ENCODE measurements at regions not wholly inside any gene's neighbourhood (a gene's known extent, or its start where the extent isn't known, plus 50 kb on each side); places are given as distances from the start of the nearest gene placed in this dataset.

DNA sequence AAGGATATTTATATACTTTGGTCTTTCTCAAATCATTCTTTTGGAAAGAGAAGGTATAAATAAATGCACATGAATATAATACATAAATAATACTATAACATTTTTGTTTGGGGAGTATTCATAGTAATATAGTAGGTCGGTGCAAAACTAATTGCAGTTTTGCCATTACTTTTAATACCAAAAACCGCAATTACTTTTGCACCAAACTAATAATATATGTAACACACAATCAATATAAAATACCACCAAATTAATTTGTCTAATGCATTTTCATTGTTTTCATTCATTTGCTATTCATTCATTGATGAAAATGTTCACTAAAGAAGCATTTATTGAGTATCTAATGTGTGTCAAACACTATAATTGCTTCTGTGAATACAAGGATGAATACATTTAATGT lies 219.0 kb downstream of the RWDD3 start:
- H3K9me3 Mint-ChIP-seq, result peaks cover 3 to 26% (median 12%) of the 10 kb centered on the region in 7 donors
- DNase-seq (no peak), ATAC-seq (ENCODE audit: low read depth in 2 of 2) (no peak)
- no peak overlapping the region for H3K27ac Mint-ChIP-seq
- no peaks in the 10 kb centered on the region for H3K4me1 Mint-ChIP-seq
- H3K27me3 Mint-ChIP-seq, result no peaks in the 10 kb centered on the region
- no peak overlapping the region for H3K4me3 Mint-ChIP-seq
- H3K36me3 Mint-ChIP-seq, result no peaks in the 10 kb centered on the region

DNA sequence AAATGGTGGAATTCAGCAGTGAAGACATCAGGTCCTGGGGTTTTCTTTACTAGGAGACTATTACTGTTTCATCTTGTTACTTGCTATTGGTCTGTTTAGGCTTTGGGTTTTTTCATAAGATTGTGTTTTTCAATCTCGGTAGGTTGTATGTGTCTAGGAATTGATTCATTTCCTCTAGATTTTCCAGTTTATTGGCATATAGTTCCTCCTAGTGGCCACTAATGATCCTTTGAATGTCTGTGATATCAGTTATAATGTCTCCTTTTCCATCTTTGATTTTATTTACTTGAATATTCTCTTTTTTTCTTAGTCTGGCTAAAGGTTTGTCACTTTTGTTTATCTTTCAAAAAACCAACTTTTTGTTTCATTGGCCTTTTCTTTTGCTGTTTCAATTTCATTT lies 233.0 kb downstream of the RWDD3 start:
- Mint-ChIP-seq H3K27me3 (no peaks in the 10 kb centered on the region), H3K36me3 (no peaks in the 10 kb centered on the region), H3K4me3 (no peak overlapping the region), H3K27ac (no peak overlapping the region), H3K9me3 (peaks cover 5 to 23% (median 11%) of the 10 kb centered on the region in 7 donors), H3K4me1 (no peaks in the 10 kb centered on the region)
- no peak for DNase-seq
- ATAC-seq (ENCODE audit: low read depth in 2 of 2), result no peak

- no peaks in the 10 kb centered on the region for H3K27me3 Mint-ChIP-seq
- no peaks in the 10 kb centered on the region for H3K4me1 Mint-ChIP-seq
- DNase-seq, result no peak
- no peaks in the 10 kb centered on the region for H3K36me3 Mint-ChIP-seq
- H3K4me3 Mint-ChIP-seq, result no peak overlapping the region
- H3K9me3 Mint-ChIP-seq, result peaks cover 0 to 22% (median 6%) of the 10 kb centered on the region in 7 donors
- ATAC-seq (ENCODE audit: low read depth in 2 of 2), result no peak
- H3K27ac Mint-ChIP-seq, result no peak overlapping the region
Measured at GRCh38 chr1:95475686-95476457, 241.9 kb downstream of the RWDD3 start.

GRCh38 chr1:95496307-95496706 lies 262.3 kb downstream of the RWDD3 start:
- DNase-seq (no peak), ATAC-seq (ENCODE audit: low read depth in 2 of 2) (no peak)
- peaks cover 0 to 10% (median 3%) of the 10 kb centered on the region in 7 donors for H3K9me3 Mint-ChIP-seq
- H3K4me1 Mint-ChIP-seq, result no peaks in the 10 kb centered on the region
- no peak overlapping the region for H3K4me3 Mint-ChIP-seq
- H3K27ac Mint-ChIP-seq, result no peak overlapping the region
- H3K36me3 Mint-ChIP-seq, result no peaks in the 10 kb centered on the region
- no peaks in the 10 kb centered on the region for H3K27me3 Mint-ChIP-seq

DNA sequence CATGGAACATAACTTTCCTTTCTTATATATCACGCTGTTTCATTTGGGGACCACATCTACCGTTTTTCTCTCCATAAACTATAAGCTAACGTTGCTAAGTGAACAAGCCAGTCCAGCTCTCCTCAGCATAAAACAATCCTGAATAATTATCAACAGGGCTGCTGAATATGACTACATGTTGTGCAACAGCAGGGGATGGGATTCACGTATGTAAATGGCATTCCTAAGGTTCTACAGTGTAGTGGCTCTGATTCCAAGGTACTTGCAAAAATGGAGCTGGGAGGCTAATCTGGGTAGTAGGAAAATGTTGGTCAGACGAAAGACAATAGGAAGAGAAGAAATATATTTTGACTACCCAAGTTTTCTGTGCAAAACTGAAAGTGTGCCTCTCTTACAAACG lies 262.8 kb downstream of the RWDD3 start:
- no peaks in the 10 kb centered on the region for H3K27me3 Mint-ChIP-seq
- no peak for ATAC-seq (ENCODE audit: low read depth in 2 of 2)
- peaks cover 0 to 10% (median 3%) of the 10 kb centered on the region in 7 donors for H3K9me3 Mint-ChIP-seq
- no peaks in the 10 kb centered on the region for H3K36me3 Mint-ChIP-seq
- H3K27ac Mint-ChIP-seq, result no peak overlapping the region
- H3K4me1 Mint-ChIP-seq, result no peaks in the 10 kb centered on the region
- no peak overlapping the region for H3K4me3 Mint-ChIP-seq
- DNase-seq, result no peak

GRCh38 chr1:95497566-95497965 lies 263.6 kb downstream of the RWDD3 start:
- H3K27ac Mint-ChIP-seq, result no peak overlapping the region
- no peak for DNase-seq
- peaks cover 0 to 10% (median 3%) of the 10 kb centered on the region in 7 donors for H3K9me3 Mint-ChIP-seq
- no peaks in the 10 kb centered on the region for H3K4me1 Mint-ChIP-seq
- H3K4me3 Mint-ChIP-seq, result no peak overlapping the region
- no peak for ATAC-seq (ENCODE audit: low read depth in 2 of 2)
- no peaks in the 10 kb centered on the region for H3K27me3 Mint-ChIP-seq
- no peaks in the 10 kb centered on the region for H3K36me3 Mint-ChIP-seq

GRCh38 chr1:95503278-95504030 lies 269.4 kb downstream of the RWDD3 start:
- H3K27ac Mint-ChIP-seq, result no peak overlapping the region
- DNase-seq (no peak), ATAC-seq (ENCODE audit: low read depth in 2 of 2) (no peak)
- H3K36me3 Mint-ChIP-seq, result no peaks in the 10 kb centered on the region
- no peaks in the 10 kb centered on the region for H3K27me3 Mint-ChIP-seq
- H3K9me3 Mint-ChIP-seq, result peaks cover 0 to 8% (median 5%) of the 10 kb centered on the region in 7 donors
- no peaks in the 10 kb centered on the region for H3K4me1 Mint-ChIP-seq
- H3K4me3 Mint-ChIP-seq, result no peak overlapping the region

- no peaks in the 10 kb centered on the region for H3K27me3 Mint-ChIP-seq
- DNase-seq (no peak), ATAC-seq (ENCODE audit: low read depth in 2 of 2) (no peak)
- H3K4me3 Mint-ChIP-seq, result no peak overlapping the region
- no peak overlapping the region for H3K27ac Mint-ChIP-seq
- no peaks in the 10 kb centered on the region for H3K4me1 Mint-ChIP-seq
- H3K9me3 Mint-ChIP-seq, result peaks cover 0 to 8% (median 5%) of the 10 kb centered on the region in 7 donors
- H3K36me3 Mint-ChIP-seq, result no peaks in the 10 kb centered on the region
Measured at GRCh38 chr1:95504321-95504720, 270.3 kb downstream of the RWDD3 start.

- DNase-seq, result no peak
- H3K4me3 Mint-ChIP-seq, result no peak overlapping the region
- H3K9me3 Mint-ChIP-seq, result peaks cover 0 to 10% (median 2%) of the 10 kb centered on the region in 7 donors
- peaks cover 0 to 4% (median 0%) of the 10 kb centered on the region in 3 donors for H3K27me3 Mint-ChIP-seq
- no peaks in the 10 kb centered on the region for H3K4me1 Mint-ChIP-seq
- ATAC-seq (ENCODE audit: low read depth in 2 of 2), result no peak
- no peaks in the 10 kb centered on the region for H3K36me3 Mint-ChIP-seq
- no peak overlapping the region for H3K27ac Mint-ChIP-seq
Measured at GRCh38 chr1:95506736-95507414, 272.9 kb downstream of the RWDD3 start.

DNA sequence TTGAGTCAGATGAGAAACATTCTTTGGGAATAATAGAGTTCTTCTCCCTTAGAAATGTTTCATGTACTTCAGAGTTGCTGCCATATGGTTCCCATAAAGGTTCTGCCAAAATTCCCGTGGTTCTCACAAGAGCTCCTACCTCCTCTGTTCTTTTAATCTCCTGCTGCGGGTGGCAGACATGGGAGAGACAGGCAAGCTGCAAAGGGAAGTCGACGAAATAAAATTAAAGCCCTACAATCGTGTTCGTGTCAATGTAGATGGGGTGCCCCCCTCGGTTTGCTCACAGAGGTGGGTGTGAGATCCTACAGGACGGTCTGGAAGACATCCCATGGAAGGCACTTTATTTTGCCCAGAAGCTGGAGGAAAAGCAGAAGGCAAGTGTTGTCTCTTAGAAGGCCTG lies 276.0 kb downstream of the RWDD3 start:
- DNase-seq, result no peak
- ATAC-seq (ENCODE audit: low read depth in 2 of 2), result no peak
- Mint-ChIP-seq H3K4me1 (no peaks in the 10 kb centered on the region), H3K27ac (peak overlapping the region in 1 of 6 donors; percentile 33), H3K4me3 (no peak overlapping the region), H3K9me3 (peaks cover 0 to 10% (median 4%) of the 10 kb centered on the region in 7 donors), H3K36me3 (no peaks in the 10 kb centered on the region), H3K27me3 (peaks cover 0 to 4% (median 0%) of the 10 kb centered on the region in 3 donors)

GRCh38 chr1:95512925-95513324 lies 278.9 kb downstream of the RWDD3 start:
- DNase-seq (no peak), ATAC-seq (ENCODE audit: low read depth in 2 of 2) (no peak)
- no peaks in the 10 kb centered on the region for H3K4me1 Mint-ChIP-seq
- H3K27ac Mint-ChIP-seq, result no peak overlapping the region
- H3K36me3 Mint-ChIP-seq, result no peaks in the 10 kb centered on the region
- H3K27me3 Mint-ChIP-seq, result peaks cover 0 to 4% (median 0%) of the 10 kb centered on the region in 3 donors
- peaks cover 2 to 12% (median 7%) of the 10 kb centered on the region in 7 donors for H3K9me3 Mint-ChIP-seq
- H3K4me3 Mint-ChIP-seq, result no peak overlapping the region

DNA sequence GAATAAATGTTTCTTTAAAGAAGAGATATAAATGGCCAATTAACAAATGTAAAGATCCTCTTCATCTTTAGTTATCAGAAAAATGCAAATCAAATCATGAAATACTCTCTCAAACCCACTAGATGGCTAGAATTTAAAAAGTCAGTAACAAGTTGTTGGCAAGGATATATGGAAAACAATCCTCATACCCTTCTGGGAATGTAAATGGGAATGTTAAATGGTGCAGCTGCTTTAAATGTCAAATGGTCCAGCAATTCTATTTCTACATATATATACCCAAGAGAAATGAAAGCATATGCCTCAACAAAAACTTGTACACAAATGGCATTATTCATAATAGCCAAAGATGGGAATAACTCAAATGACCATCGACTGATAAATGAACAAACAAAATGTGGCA lies 283.5 kb downstream of the RWDD3 start:
- Mint-ChIP-seq H3K9me3 (peaks cover 0 to 20% (median 13%) of the 10 kb centered on the region in 7 donors), H3K27ac (no peak overlapping the region), H3K4me1 (no peaks in the 10 kb centered on the region), H3K4me3 (no peak overlapping the region), H3K36me3 (peaks cover 0 to 8% of the 10 kb centered on the region in 2 donors), H3K27me3 (no peaks in the 10 kb centered on the region)
- ATAC-seq (ENCODE audit: low read depth in 2 of 2) (no peak), DNase-seq (no peak)

- no peak overlapping the region for H3K27ac Mint-ChIP-seq
- H3K36me3 Mint-ChIP-seq, result peaks cover 0 to 8% of the 10 kb centered on the region in 2 donors
- no peaks in the 10 kb centered on the region for H3K27me3 Mint-ChIP-seq
- DNase-seq (no peak), ATAC-seq (ENCODE audit: low read depth in 2 of 2) (no peak)
- peaks cover 5 to 28% (median 14%) of the 10 kb centered on the region in 7 donors for H3K9me3 Mint-ChIP-seq
- H3K4me3 Mint-ChIP-seq, result no peak overlapping the region
- H3K4me1 Mint-ChIP-seq, result no peaks in the 10 kb centered on the region
Measured at GRCh38 chr1:95518310-95518709, 284.3 kb downstream of the RWDD3 start.

All from naive B cell (primary cell).